Endothelial cell of umbilical vein (primary cell): ENCODE measurements at regions not wholly inside any gene's neighbourhood (a gene's known extent, or its start where the extent isn't known, plus 50 kb on each side); places are given as distances from the start of the nearest gene placed in this dataset.

Experiments
- BruUV-seq: library from RNA; stranded (reverse); fragments of 400-500 nt; replicated peaks from 2 replicates; lab custom pipeline; 2021; lab: Mats Ljungman, UMichigan
- CTCF ChIA-PET: fragments of 300-600, 350-600 bp; sonication (Branson Sonifier 250); formaldehyde crosslinking; loops from one replicate; lab custom pipeline; 2021; ENCODE audit warnings: antibody characterized with exemption, inconsistent platforms; lab: Charles Lee
- POLR2A ChIA-PET: fragments of 300-600, 350-600 bp; sonication (Branson Sonifier 250); formaldehyde crosslinking; loops from one replicate; lab custom pipeline; 2021; ENCODE audit warnings: antibody characterized with exemption, inconsistent platforms; lab: Charles Lee
- DNase-seq: peaks from one replicate; pipeline ENCODE4 v3.0.0-alpha.2; 2011; ENCODE audit warnings: low read depth, low spot score
- FAIRE-seq: peaks from 2 replicates; lab custom pipeline; 2011; peaks lifted over from hg19 to GRCh38; lab: Jason Lieb, UNC
- H2AFZ ChIP-seq: 2 replicates; pipeline ENCODE4 v1.6.0; 2012; ENCODE audit warnings: low read depth, low read length, control low read depth, inconsistent platforms
- H3K27ac ChIP-seq: 2 replicates; pipeline ENCODE4 v1.5.1; 2011; ENCODE audit warnings: low read depth, mild to moderate bottlenecking, control low read depth, low read length, moderate library complexity; ENCODE audit not compliant: insufficient read depth
- H3K27me3 ChIP-seq, 2 experiments: 2 replicates each; pipeline versions ENCODE4 v1.6.0 to v1.6.1; 2011; ENCODE audit warnings: low read length in 2 of 2, mixed read lengths in 1 of 2; ENCODE audit not compliant: control insufficient read depth in 2 of 2, insufficient read depth in 2 of 2
- H3K36me3 ChIP-seq, 2 experiments: 2 replicates in 1 of 2; 3 replicates in 1 of 2; pipeline ENCODE4 v1.5.1; 2011; ENCODE audit warnings: low read length in 2 of 2, mild to moderate bottlenecking in 1 of 2, moderate library complexity in 1 of 2; ENCODE audit not compliant: control insufficient read depth in 2 of 2, insufficient read depth in 2 of 2; ENCODE audit errors: extremely low read depth in 1 of 2
- H3K4me1 ChIP-seq: 3 replicates; pipeline ENCODE4 v1.5.1; 2011; ENCODE audit warnings: mild to moderate bottlenecking, low read length; ENCODE audit not compliant: control insufficient read depth, insufficient read depth; ENCODE audit errors: extremely low read depth
- H3K4me2 ChIP-seq: 2 replicates; pipeline ENCODE4 v1.6.1; 2011; ENCODE audit warnings: low read length, control low read depth, mixed read lengths; ENCODE audit not compliant: insufficient read depth
- H3K4me3 ChIP-seq, 3 experiments: fragments of 200-600 bp in 1 of 3; sonication (generic), shearing (Covaris generic) in 1 of 3; replicated peaks in 1 of 3; 2 replicates each; pipeline ENCODE4 v1.5.1; 2011 to 2016; ENCODE audit warnings: control low read depth in 3 of 3, low read length in 3 of 3, mild to moderate bottlenecking in 2 of 3, inconsistent platforms in 1 of 3, low read depth in 1 of 3, moderate library complexity in 1 of 3; ENCODE audit not compliant: insufficient read depth in 1 of 3
- H3K79me2 ChIP-seq: 2 replicates; pipeline ENCODE4 v1.6.0; 2012; ENCODE audit warnings: low read length, inconsistent platforms; ENCODE audit not compliant: control insufficient read depth, insufficient read depth
- H3K9ac ChIP-seq: replicated peaks from 2 replicates; pipeline ENCODE3; 2011; ENCODE audit warnings: low read length, control low read depth; ENCODE audit not compliant: insufficient read depth; ENCODE audit errors: extremely low read depth
- H3K9me1 ChIP-seq: replicated peaks from 3 replicates; pipeline ENCODE4 v1.6.0; 2011; ENCODE audit warnings: mild to moderate bottlenecking, low read length; ENCODE audit not compliant: control insufficient read depth, insufficient read depth; ENCODE audit errors: extremely low read depth
- H3K9me3 ChIP-seq: replicated peaks from 2 replicates; pipeline ENCODE4 v1.5.1; 2012; ENCODE audit warnings: low read length, inconsistent platforms; ENCODE audit not compliant: control insufficient read depth, insufficient read depth
- H4K20me1 ChIP-seq: replicated peaks from 2 replicates; pipeline ENCODE3; 2011; ENCODE audit warnings: mild to moderate bottlenecking, low read length; ENCODE audit not compliant: control insufficient read depth, insufficient read depth; ENCODE audit errors: extremely low read depth
- EZH2 ChIP-seq: IDR thresholded peaks from 2 replicates; pipeline ENCODE4 v1.6.1; 2012; ENCODE audit warnings: borderline replicate concordance, low read depth, mild to moderate bottlenecking, moderate library complexity, low read length, inconsistent platforms; ENCODE audit not compliant: severe bottlenecking
- JUN ChIP-seq: IDR thresholded peaks from 2 replicates; pipeline ENCODE4 v1.6.1; 2011; ENCODE audit warnings: borderline replicate concordance, low read depth; ENCODE audit not compliant: insufficient read length, insufficient read depth
- MYC ChIP-seq: IDR thresholded peaks from one replicate; pipeline ENCODE4 v1.6.1; 2011; ENCODE audit warnings: mild to moderate bottlenecking, low read depth, low read length
- POLR2A ChIP-seq: IDR thresholded peaks from 2 replicates; pipeline ENCODE4 v1.6.1; 2012; ENCODE audit warnings: low read depth, mild to moderate bottlenecking, control low read depth, low read length
- dilution Hi-C: fragments of 300-500 bp; cut with MboI; formaldehyde crosslinking; loops from one replicate; pipeline ENCODE4 v1.15.0; 2019; ENCODE audit warnings: low sequenced_read_pairs; ENCODE audit not compliant: extremely low pct_ligation_motif_present
- intact Hi-C: fragments of 100-400 bp; cut with micrococcal nuclease; formaldehyde crosslinking; loops from one replicate; pipeline ENCODE4 v1.10.0; 2022
- TF ChIP-seq, protein P1 (sequence below), 2 donors: IDR thresholded peaks; 1 replicate in 1 of 2; 2 replicates in 1 of 2; pipeline ENCODE4 v1.5.1; 2011; ENCODE audit warnings: low read length in 2 of 2, mild to moderate bottlenecking in 2 of 2, moderate library complexity in 2 of 2, control low read depth in 1 of 2, inconsistent platforms in 1 of 2, low read depth in 1 of 2; ENCODE audit not compliant: insufficient read depth in 1 of 2; ENCODE audit errors: extremely low read depth in 1 of 2
- TF ChIP-seq, protein P2 (sequence below): IDR thresholded peaks from 2 replicates; pipeline ENCODE4 v1.6.1; 2011; ENCODE audit not compliant: insufficient read depth, insufficient read length

DNA sequence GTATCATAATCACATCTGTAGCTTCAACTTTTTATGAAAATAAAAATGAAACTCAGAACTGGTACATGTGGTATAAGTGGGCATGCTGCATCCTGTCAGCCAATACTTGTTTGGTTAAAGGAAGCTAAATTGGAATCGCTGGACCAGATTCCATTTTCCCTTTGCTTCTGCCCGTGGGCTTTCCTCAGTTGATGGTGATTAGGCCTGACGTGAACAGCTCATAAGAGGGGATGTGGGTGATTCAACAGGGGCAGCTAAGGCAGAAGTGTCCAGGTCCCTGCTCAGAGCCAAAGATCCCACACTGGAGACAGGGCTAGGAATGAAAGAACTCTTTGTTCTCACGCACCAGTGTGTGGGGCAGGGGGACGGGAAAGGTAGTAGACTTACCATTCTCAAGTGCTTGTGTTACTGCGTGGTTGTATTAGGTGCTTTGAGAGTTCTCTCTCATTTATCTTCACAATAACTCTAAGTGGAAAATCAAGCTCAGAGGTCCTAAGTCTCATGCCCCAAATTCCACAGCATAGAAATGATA lies 63.2 kb upstream of the GUCY1A1 start:
- Histone ChIP-seq H3K4me1 (peaks cover 4% of the 10 kb centered on the region), H3K9me3 (no peaks in the 10 kb centered on the region), H3K79me2 (no peaks in the 10 kb centered on the region), H3K27ac (no peak overlapping the region), H4K20me1 (no peaks in the 10 kb centered on the region), H3K9ac (no peak overlapping the region), H2AFZ (no peak overlapping the region), H3K36me3 (no peaks in the 10 kb centered on the region), H3K4me2 (no peak overlapping the region), H3K9me1 (no peaks in the 10 kb centered on the region), H3K4me3 (no peak overlapping the region), H3K27me3 (no peaks in the 10 kb centered on the region)
- no peak for DNase-seq
- ChIA-PET CTCF (no interaction called here), POLR2A (no interaction called here)
- dilution Hi-C loops = no loop called here
- no TSS peak for BruUV-seq
- FAIRE-seq = no peak
- intact Hi-C loops = loop anchor here (5.0 kb wide), 1 partner anchor 161 kb away; no protein-coding TSS in a partner anchor
- TF ChIP-seq EZH2 (no peak), POLR2A (no peak), JUN (no peak), MYC (no peak)
- TF ChIP-seq, protein P1, sequence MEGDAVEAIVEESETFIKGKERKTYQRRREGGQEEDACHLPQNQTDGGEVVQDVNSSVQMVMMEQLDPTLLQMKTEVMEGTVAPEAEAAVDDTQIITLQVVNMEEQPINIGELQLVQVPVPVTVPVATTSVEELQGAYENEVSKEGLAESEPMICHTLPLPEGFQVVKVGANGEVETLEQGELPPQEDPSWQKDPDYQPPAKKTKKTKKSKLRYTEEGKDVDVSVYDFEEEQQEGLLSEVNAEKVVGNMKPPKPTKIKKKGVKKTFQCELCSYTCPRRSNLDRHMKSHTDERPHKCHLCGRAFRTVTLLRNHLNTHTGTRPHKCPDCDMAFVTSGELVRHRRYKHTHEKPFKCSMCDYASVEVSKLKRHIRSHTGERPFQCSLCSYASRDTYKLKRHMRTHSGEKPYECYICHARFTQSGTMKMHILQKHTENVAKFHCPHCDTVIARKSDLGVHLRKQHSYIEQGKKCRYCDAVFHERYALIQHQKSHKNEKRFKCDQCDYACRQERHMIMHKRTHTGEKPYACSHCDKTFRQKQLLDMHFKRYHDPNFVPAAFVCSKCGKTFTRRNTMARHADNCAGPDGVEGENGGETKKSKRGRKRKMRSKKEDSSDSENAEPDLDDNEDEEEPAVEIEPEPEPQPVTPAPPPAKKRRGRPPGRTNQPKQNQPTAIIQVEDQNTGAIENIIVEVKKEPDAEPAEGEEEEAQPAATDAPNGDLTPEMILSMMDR (IDR thresholded peaks at IDR 0.05; ENCODE audit: extremely low read depth in 1 of 2, insufficient read depth in 1 of 2, low read depth in 1 of 2, low read length in 2 of 2) = no peak
- TF ChIP-seq, protein P2, sequence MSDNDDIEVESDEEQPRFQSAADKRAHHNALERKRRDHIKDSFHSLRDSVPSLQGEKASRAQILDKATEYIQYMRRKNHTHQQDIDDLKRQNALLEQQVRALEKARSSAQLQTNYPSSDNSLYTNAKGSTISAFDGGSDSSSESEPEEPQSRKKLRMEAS = no peak
